ENCODE measurements at regions not wholly inside any gene's neighbourhood (a gene's known extent, or its start where the extent isn't known, plus 50 kb on each side); places are given as distances from the start of the nearest gene placed in this dataset.

GRCh38 chr20:39528436-39528835 is 566.3 kb downstream of the DHX35 start:
- Histone ChIP-seq H2AFZ (ENCODE audit: low read depth, low read length) (no peak overlapping the region), H4K20me1 (replicated peaks; ENCODE audit: control insufficient read depth, extremely low read depth, insufficient read depth, low read length) (no peaks in the 10 kb centered on the region), H3K4me3 (replicated peaks in 1 of 3; ENCODE audit: insufficient read depth in 1 of 3, low read depth in 1 of 3, low read length in 3 of 3) (no peak overlapping the region), H3K9me3 (replicated peaks; ENCODE audit: control insufficient read depth, insufficient read depth, low read length) (no peaks in the 10 kb centered on the region), H3K4me2 (ENCODE audit: insufficient read depth, low read length) (no peak overlapping the region), H3K36me3 (ENCODE audit: control insufficient read depth in 2 of 2, extremely low read depth in 1 of 2, insufficient read depth in 2 of 2, low read length in 2 of 2) (no peaks in the 10 kb centered on the region), H3K27ac (ENCODE audit: insufficient read depth, low read depth, low read length) (no peak overlapping the region), H3K9me1 (replicated peaks; ENCODE audit: control insufficient read depth, extremely low read depth, insufficient read depth, low read length) (no peaks in the 10 kb centered on the region), H3K9ac (replicated peaks; ENCODE audit: extremely low read depth, insufficient read depth, low read length) (no peak overlapping the region), H3K79me2 (ENCODE audit: control insufficient read depth, insufficient read depth, low read length) (no peaks in the 10 kb centered on the region), H3K4me1 (ENCODE audit: control insufficient read depth, extremely low read depth, insufficient read depth, low read length) (no peaks in the 10 kb centered on the region), H3K27me3 (ENCODE audit: control insufficient read depth in 2 of 2, insufficient read depth in 2 of 2, low read length in 2 of 2) (no peaks in the 10 kb centered on the region)
- DNase-seq (ENCODE audit: low read depth, low spot score) (no peak), FAIRE-seq (no peak)
- ChIA-PET POLR2A (no interaction called here), CTCF (no interaction called here)
- BruUV-seq (replicated peaks): no TSS peak
- TF ChIP-seq EZH2 (IDR thresholded peaks at IDR 0.05; ENCODE audit: borderline replicate concordance, low read depth, low read length, severe bottlenecking) (no peak), CTCF (IDR thresholded peaks at IDR 0.05; ENCODE audit: extremely low read depth in 1 of 2, insufficient read depth in 1 of 2, low read depth in 1 of 2, low read length in 2 of 2) (no peak), GATA2 (IDR thresholded peaks at IDR 0.05; ENCODE audit: insufficient read depth, insufficient read length, low read depth, low read length) (no peak), MYC (IDR thresholded peaks at IDR 0.05; ENCODE audit: low read depth, low read length) (no peak), POLR2AphosphoS5 (IDR thresholded peaks at IDR 0.05; ENCODE audit: insufficient read depth, low read depth, low read length) (no peak), JUN (IDR thresholded peaks at IDR 0.05; ENCODE audit: borderline replicate concordance, insufficient read depth, insufficient read length, low read depth) (no peak), FOS (IDR thresholded peaks at IDR 0.05; ENCODE audit: borderline replicate concordance, insufficient read depth, low read length) (no peak), MAX (IDR thresholded peaks at IDR 0.05; ENCODE audit: insufficient read depth, insufficient read length) (no peak), POLR2A (IDR thresholded peaks at IDR 0.05; ENCODE audit: low read depth, low read length) (no peak)
- dilution Hi-C loops (cut with MboI; ENCODE audit: extremely low pct_ligation_motif_present, low sequenced_read_pairs) (no loop called here), intact Hi-C loops (cut with micrococcal nuclease) (no loop called here)
